Sigmoid colon (tissue), 6 donors: ENCODE measurements at regions not wholly inside any gene's neighbourhood (a gene's known extent, or its start where the extent isn't known, plus 50 kb on each side); places are given as distances from the start of the nearest gene placed in this dataset.

Experiments used
- DNase-seq: peaks from one replicate; pipeline ENCODE4 v3.0.0-alpha.2; 2019
- H3K27ac ChIP-seq, 4 donors: fragments of 200-600 bp; sonication (generic); one replicate each; pipeline ENCODE4 v1.5.1; 2016 to 2019; ENCODE audit warnings: mild to moderate bottlenecking in 1 of 4
- H3K27me3 ChIP-seq, 3 donors: fragments of 200-600 bp; sonication (generic); one replicate each; pipeline ENCODE4 v1.5.1; 2019; ENCODE audit warnings: mild to moderate bottlenecking in 1 of 3
- H3K36me3 ChIP-seq, 4 donors: fragments of 200-600 bp; sonication (generic); one replicate each; pipeline ENCODE4 v1.5.1; 2016 to 2019
- H3K4me1 ChIP-seq, 4 donors: fragments of 200-600 bp; sonication (generic); one replicate each; pipeline ENCODE4 v1.5.1; 2017 to 2019
- H3K4me3 ChIP-seq, 4 donors: fragments of 200-600 bp; sonication (generic); one replicate each; pipeline ENCODE4 v1.5.1; 2017 to 2019; ENCODE audit warnings: mild to moderate bottlenecking in 2 of 4, moderate library complexity in 1 of 4
- H3K9me3 ChIP-seq, 4 donors: fragments of 200-600 bp in 3 of 4; sonication (generic) in 3 of 4; one replicate each; pipeline versions ENCODE4 v1.5.1 to v1.6.1; 2013 to 2019
- CTCF ChIP-seq, 4 experiments: fragments of 450-650 bp in 3 of 4; fragments of 200-600 bp in 1 of 4; IDR thresholded peaks; one replicate each; pipeline ENCODE4 v1.5.1; 2016 to 2019; ENCODE audit warnings: antibody characterized with exemption in 4 of 4, mild to moderate bottlenecking in 3 of 4, moderate library complexity in 2 of 4
- EP300 ChIP-seq, 4 donors: sonication (generic); formaldehyde crosslinking; IDR thresholded peaks; one replicate each; pipeline ENCODE4 v1.6.1; 2017; ENCODE audit warnings: antibody characterized with exemption in 4 of 4
- POLR2A ChIP-seq, 2 donors: fragments of 450-650 bp; IDR thresholded peaks; one replicate each; pipeline ENCODE4 v1.6.1; 2016; ENCODE audit warnings: antibody characterized with exemption in 2 of 2, mild to moderate bottlenecking in 2 of 2, moderate library complexity in 2 of 2
- POLR2AphosphoS5 ChIP-seq, 4 donors: sonication (generic); formaldehyde crosslinking; IDR thresholded peaks; one replicate each; pipeline ENCODE4 v1.6.1; 2017; ENCODE audit warnings: antibody characterized with exemption in 4 of 4
- WGBS, 2 donors: extraction: QIAGEN DNeasy Blood & Tissue Kit; methylation state at CpG; one replicate each; pipeline ENCODE4 v1.1.7; 2013; 5-methylcytosine and 5-hydroxymethylcytosine counted together
- intact Hi-C: fragments of 100-400 bp; cut with DNase I; formaldehyde crosslinking; loops from one replicate; pipeline ENCODE4 v1.15.1; 2023
- donor health status: healthy with polysubstance abuse.
- donor health status: healthy.

GRCh38 chr13:33925563-33925962, 107.6 kb downstream of the RFC3 start:
- no peak for DNase-seq
- Histone ChIP-seq H3K27me3 (no peaks in the 10 kb centered on the region), H3K36me3 (no peaks in the 10 kb centered on the region), H3K4me1 (no peaks in the 10 kb centered on the region), H3K27ac (no peak overlapping the region), H3K9me3 (no peaks in the 10 kb centered on the region), H3K4me3 (no peak overlapping the region)
- 60 to 68% methylated on average over 1 of the region's 1 CpG for WGBS, 2 donors
- intact Hi-C loops, result no loop called here
- TF ChIP-seq CTCF (IDR thresholded peaks at IDR 0.05), result no peak
- no peak for TF ChIP-seq POLR2AphosphoS5 (IDR thresholded peaks at IDR 0.05)
- no peak for TF ChIP-seq POLR2A (IDR thresholded peaks at IDR 0.05)

DNA sequence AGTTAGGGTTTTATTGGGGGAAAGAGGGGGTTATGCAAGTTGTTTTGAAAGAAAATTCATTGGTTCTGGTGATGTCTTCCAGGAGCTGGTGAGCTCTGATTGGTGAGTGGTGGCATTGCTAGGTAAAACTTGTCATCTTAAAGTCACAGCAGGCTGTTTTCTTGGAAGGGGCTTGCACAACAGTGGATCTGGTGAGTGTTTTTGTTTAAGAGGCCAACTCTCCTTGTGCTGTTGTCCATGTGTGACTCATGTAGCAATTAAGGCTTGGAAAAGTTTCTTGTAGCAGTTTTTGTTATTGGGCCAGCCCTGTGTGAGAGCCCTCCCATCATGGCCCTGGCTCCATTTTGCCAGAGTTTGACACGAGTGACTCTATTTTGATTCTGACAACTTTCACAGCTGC, 109.4 kb downstream of the RFC3 start:
- intact Hi-C loops, result no loop called here
- 74 to 79% methylated on average over 1 of the region's 1 CpG for WGBS, 2 donors
- peak; percentile 61 for DNase-seq
- H3K36me3 ChIP-seq, result no peaks in the 10 kb centered on the region
- no peaks in the 10 kb centered on the region for H3K9me3 ChIP-seq
- TF ChIP-seq POLR2A (IDR thresholded peaks at IDR 0.05) (no peak), CTCF (IDR thresholded peaks at IDR 0.05) (no peak), POLR2AphosphoS5 (IDR thresholded peaks at IDR 0.05) (no peak), EP300 (IDR thresholded peaks at IDR 0.05) (no peak)
- no peaks in the 10 kb centered on the region for H3K4me1 ChIP-seq
- H3K27ac ChIP-seq, result no peak overlapping the region
- H3K27me3 ChIP-seq, result no peaks in the 10 kb centered on the region
- H3K4me3 ChIP-seq, result no peak overlapping the region

DNA sequence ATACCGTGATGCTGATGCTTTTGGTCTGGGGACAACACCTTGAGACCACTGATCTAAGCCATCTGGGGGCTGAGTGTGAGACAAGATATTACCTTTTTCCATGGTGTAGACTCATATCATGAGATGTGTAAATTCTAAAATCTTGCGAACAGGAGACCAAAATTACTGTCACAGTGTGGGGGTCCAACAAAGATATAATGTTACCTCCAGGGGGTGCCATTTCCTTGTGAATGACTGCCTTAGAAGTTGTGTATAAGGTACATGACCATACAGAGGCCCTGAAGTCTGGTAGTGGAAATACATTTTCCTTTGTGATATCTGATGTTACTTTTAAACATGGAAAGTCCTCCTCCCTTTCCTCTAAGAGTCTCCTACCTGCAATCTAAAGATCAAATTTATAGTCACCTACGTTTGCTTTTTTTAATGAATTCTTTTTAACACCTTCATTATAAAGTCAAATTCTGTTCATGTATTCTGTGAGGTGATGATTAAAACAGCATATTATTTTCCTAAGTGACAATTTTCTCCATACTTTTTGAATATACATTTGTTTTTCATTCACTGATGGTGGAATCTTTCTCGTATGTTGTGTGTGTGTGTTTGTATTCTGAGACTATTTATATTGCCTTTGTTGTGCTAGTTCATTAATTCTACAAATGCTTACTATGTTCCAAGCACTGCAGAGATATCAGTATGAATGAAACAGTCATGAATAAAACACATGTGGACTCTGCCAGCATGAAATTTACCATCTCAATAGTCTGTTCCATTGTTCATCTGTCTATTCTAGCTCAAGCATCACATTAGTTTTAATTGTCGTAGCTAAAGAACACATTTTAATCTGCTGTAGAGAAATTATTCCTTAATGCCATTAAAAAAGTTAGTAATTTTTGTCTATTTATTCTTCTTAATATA, 113.7 kb downstream of the RFC3 start:
- WGBS, 2 donors, result 86 to 92% methylated on average over 5 of the region's 5 CpGs
- intact Hi-C loops, result loop anchor here (2.0 kb wide), 1 partner anchor 1225 kb away; no protein-coding TSS in a partner anchor
- TF ChIP-seq CTCF (IDR thresholded peaks at IDR 0.05) (peak in 3 of 4 experiments; percentile 39 to 52 (median 46)), EP300 (IDR thresholded peaks at IDR 0.05) (no peak), POLR2A (IDR thresholded peaks at IDR 0.05) (no peak), POLR2AphosphoS5 (IDR thresholded peaks at IDR 0.05) (no peak)
- no peak for DNase-seq
- Histone ChIP-seq H3K36me3 (no peaks in the 10 kb centered on the region), H3K4me3 (no peak overlapping the region), H3K4me1 (peaks cover 0 to 5% (median 0%) of the 10 kb centered on the region in 4 donors), H3K27ac (no peak overlapping the region), H3K27me3 (no peaks in the 10 kb centered on the region), H3K9me3 (no peaks in the 10 kb centered on the region)

DNA sequence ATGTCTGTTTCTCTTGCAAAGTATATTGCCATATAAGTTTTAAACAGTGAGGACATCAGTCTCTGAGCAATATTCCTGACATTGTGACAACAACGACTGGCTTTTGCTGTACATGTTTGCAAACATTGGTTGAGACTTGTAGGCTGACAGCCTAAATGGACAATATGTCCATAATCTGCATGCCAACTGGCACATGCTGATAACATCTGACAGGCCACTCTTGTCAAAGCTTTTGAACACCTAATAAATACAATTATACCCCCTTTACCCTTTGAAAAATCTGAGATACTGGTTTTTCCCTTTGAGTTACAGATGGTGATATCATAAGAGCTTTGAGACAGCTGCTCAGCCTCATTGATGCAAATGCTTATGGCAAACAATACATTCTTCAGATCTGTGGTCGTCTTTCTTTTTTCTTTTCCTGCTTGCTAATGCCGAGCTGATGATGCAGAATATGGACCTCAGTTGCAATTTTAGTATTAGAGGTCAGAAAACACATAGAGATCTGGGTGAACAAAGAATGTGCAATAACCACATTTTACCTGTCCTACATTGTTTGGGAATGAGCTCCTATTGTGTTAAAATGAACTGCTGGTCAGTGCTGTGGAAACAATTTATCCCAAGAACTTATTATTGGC, 114.9 kb downstream of the RFC3 start:
- WGBS, 2 donors, result 83 to 84% methylated on average over 3 of the region's 3 CpGs

More for the DNA sequence above, 114.9 kb downstream of the RFC3 start:
- DNase-seq, result no peak
- no peak overlapping the region for H3K4me3 ChIP-seq
- intact Hi-C loops, result loop anchor here (2.0 kb wide), 1 partner anchor 1224 kb away; no protein-coding TSS in a partner anchor
- H3K36me3 ChIP-seq, result no peaks in the 10 kb centered on the region
- TF ChIP-seq POLR2A (IDR thresholded peaks at IDR 0.05) (no peak), CTCF (IDR thresholded peaks at IDR 0.05) (no peak), EP300 (IDR thresholded peaks at IDR 0.05) (no peak), POLR2AphosphoS5 (IDR thresholded peaks at IDR 0.05) (no peak)
- no peaks in the 10 kb centered on the region for H3K9me3 ChIP-seq
- no peak overlapping the region for H3K27ac ChIP-seq
- no peaks in the 10 kb centered on the region for H3K27me3 ChIP-seq
- H3K4me1 ChIP-seq, result peaks cover 0 to 5% (median 0%) of the 10 kb centered on the region in 4 donors
